PC-9 (cell line): ENCODE measurements at regions not wholly inside any gene's neighbourhood (a gene's known extent, or its start where the extent isn't known, plus 50 kb on each side); places are given as distances from the start of the nearest gene placed in this dataset.
"Not testable (repeated sequence)": the region's sequence is repeated elsewhere in the genome, so short reads cannot be mapped to it uniquely, and the experiment has no call there.

Source experiments
- BruUV-seq: library from RNA; stranded (reverse); fragments of 400-500 nt; replicated peaks from 2 replicates; lab custom pipeline; 2021; lab: Mats Ljungman, UMichigan
- CTCF ChIA-PET: fragments of 300-600 bp; sonication (Branson Sonifier 250); formaldehyde crosslinking; loops from one replicate; lab custom pipeline; 2022; ENCODE audit warnings: antibody characterized with exemption; lab: Charles Lee
- POLR2A ChIA-PET: fragments of 300-600 bp; sonication (Branson Sonifier 250); formaldehyde crosslinking; loops from one replicate; lab custom pipeline; 2022; ENCODE audit warnings: antibody characterized with exemption; ENCODE audit not compliant: unreplicated experiment; lab: Charles Lee
- DNase-seq, 2 experiments: peaks; one replicate each; pipeline versions ENCODE4 v3.0.0 to v3.0.0-alpha.2; 2015 to 2022; ENCODE audit warnings: mixed read lengths in 1 of 2
- H2AFZ ChIP-seq: fragments of 200-600 bp; sonication (generic); 2 replicates; pipeline ENCODE4 v1.8.1; 2017; ENCODE audit warnings: antibody characterized with exemption
- H3F3A ChIP-seq: fragments of 200-600 bp; sonication (generic); 2 replicates; pipeline ENCODE4 v1.8.1; 2017; ENCODE audit warnings: antibody characterized with exemption, mild to moderate bottlenecking, low read depth; ENCODE audit not compliant: insufficient read depth
- H3K27ac ChIP-seq: fragments of 200-600 bp; sonication (generic); 2 replicates; pipeline ENCODE4 v1.6.1; 2016; ENCODE audit warnings: mixed run types
- H3K27me3 ChIP-seq: fragments of 200-600 bp; sonication (generic); 2 replicates; pipeline ENCODE4 v1.6.1; 2016; ENCODE audit warnings: low read depth, mixed run types; ENCODE audit not compliant: insufficient read depth
- H3K36me3 ChIP-seq: fragments of 200-600 bp; sonication (generic); 2 replicates; pipeline ENCODE4 v1.6.1; 2016; ENCODE audit warnings: low read depth, mixed run types
- H3K4me1 ChIP-seq: fragments of 200-600 bp; sonication (generic); replicated peaks from 2 replicates; pipeline ENCODE4 v1.6.1; 2016; ENCODE audit warnings: mixed run types; ENCODE audit not compliant: insufficient read depth
- H3K4me2 ChIP-seq: fragments of 200-600 bp; sonication (generic); 2 replicates; pipeline ENCODE4 v1.6.1; 2017; ENCODE audit warnings: mixed run types
- H3K4me3 ChIP-seq: fragments of 200-600 bp; sonication (generic); 2 replicates; pipeline ENCODE4 v1.6.1; 2016; ENCODE audit warnings: mixed run types
- H3K79me2 ChIP-seq: fragments of 200-600 bp; sonication (generic); 2 replicates; pipeline ENCODE4 v1.6.1; 2017; ENCODE audit warnings: low read depth, mixed run types
- H3K9me2 ChIP-seq: fragments of 200-600 bp; sonication (generic); 2 replicates; pipeline ENCODE4 v1.8.1; 2017; ENCODE audit warnings: mild to moderate bottlenecking; ENCODE audit not compliant: insufficient read depth
- H3K9me3 ChIP-seq: fragments of 200-600 bp; sonication (generic); 2 replicates; pipeline ENCODE4 v1.8.1; 2016; ENCODE audit warnings: low read depth; ENCODE audit not compliant: insufficient read depth
- H4K20me1 ChIP-seq: fragments of 200-600 bp; sonication (generic); 2 replicates; pipeline ENCODE4 v1.8.1; 2017; ENCODE audit not compliant: insufficient read depth
- CTCF ChIP-seq: fragments of 200-600 bp; sonication (generic); conservative IDR thresholded peaks from 2 replicates; pipeline ENCODE4 v1.6.1; 2017; ENCODE audit warnings: mixed run types, antibody characterized with exemption, mild to moderate bottlenecking, moderate library complexity
- EZH2 ChIP-seq: fragments of 200-600 bp; sonication (generic); IDR thresholded peaks from 2 replicates; pipeline ENCODE4 v1.8.0; 2017; ENCODE audit warnings: antibody characterized with exemption, low read depth
- intact Hi-C: fragments of 100-400 bp; cut with micrococcal nuclease; formaldehyde crosslinking; loops from one replicate; pipeline ENCODE4 v1.10.0; 2022; ENCODE audit not compliant: unreplicated experiment

DNA sequence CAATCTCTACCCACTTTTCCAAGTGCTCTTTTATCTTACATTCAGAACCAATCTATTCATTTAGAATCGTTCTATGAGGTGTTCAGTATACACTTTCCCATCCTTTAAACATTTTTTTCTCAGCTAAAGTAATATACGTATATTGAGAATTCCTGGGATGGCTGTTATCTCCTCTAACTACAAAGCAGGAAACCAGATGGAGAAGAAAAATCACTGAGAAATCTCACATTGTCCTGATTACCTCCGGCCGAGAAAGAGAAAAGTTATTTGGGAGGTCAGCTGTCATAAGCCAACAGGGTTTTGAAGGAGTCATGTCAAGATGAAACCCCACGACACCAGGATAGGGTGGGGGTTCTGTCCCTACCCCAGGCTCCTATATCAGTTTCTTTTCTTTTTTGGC is 99.2 kb upstream of the KDM7A start:
- no peak for DNase-seq
- Histone ChIP-seq H3K79me2 (no peaks in the 10 kb centered on the region), H3K4me3 (no peak overlapping the region), H3F3A (no peaks in the 10 kb centered on the region), H4K20me1 (no peaks in the 10 kb centered on the region), H3K9me2 (no peaks in the 10 kb centered on the region), H2AFZ (no peak overlapping the region), H3K4me2 (no peak overlapping the region), H3K9me3 (no peaks in the 10 kb centered on the region), H3K27ac (no peak overlapping the region), H3K36me3 (no peaks in the 10 kb centered on the region), H3K27me3 (peaks cover 7% of the 10 kb centered on the region; the same call in 1 of the 2 replicates), H3K4me1 (no peaks in the 10 kb centered on the region)
- ChIA-PET POLR2A (no interaction called here), CTCF (no interaction called here)
- no peak for TF ChIP-seq EZH2
- no peak for TF ChIP-seq CTCF
- no TSS peak for BruUV-seq
- intact Hi-C loops = no loop called here

GRCh38 chr7:140275069-140275965 is 98.5 kb upstream of the KDM7A start:
- H3K27me3 ChIP-seq = 0 out of 2 replicates have a peak, but pooled peaks cover 4% of the 10 kb centered on the region
- BruUV-seq = no TSS peak

GRCh38 chr7:140273417-140273816 is 96.6 kb upstream of the KDM7A start:
- intact Hi-C loops = no loop called here
- Histone ChIP-seq H3K4me1 (no peaks in the 10 kb centered on the region), H3K9me3 (no peaks in the 10 kb centered on the region), H3K36me3 (no peaks in the 10 kb centered on the region), H3K27ac (no peak overlapping the region), H3K4me2 (no peak overlapping the region), H2AFZ (no peak overlapping the region), H3K27me3 (no peaks in the 10 kb centered on the region), H4K20me1 (no peaks in the 10 kb centered on the region), H3F3A (no peaks in the 10 kb centered on the region), H3K9me2 (no peaks in the 10 kb centered on the region), H3K4me3 (no peak overlapping the region), H3K79me2 (no peaks in the 10 kb centered on the region)
- TF ChIP-seq CTCF = no peak
- no peak for TF ChIP-seq EZH2
- CTCF ChIA-PET = no interaction called here
- no peak for DNase-seq
- BruUV-seq = no TSS peak
- POLR2A ChIA-PET = no interaction called here

More at GRCh38 chr7:140275069-140275965, 98.5 kb upstream of the KDM7A start:
- Histone ChIP-seq H3K9me2 (no peaks in the 10 kb centered on the region), H3F3A (no peaks in the 10 kb centered on the region), H4K20me1 (no peaks in the 10 kb centered on the region), H3K79me2 (no peaks in the 10 kb centered on the region), H3K36me3 (no peaks in the 10 kb centered on the region), H3K4me3 (no peak overlapping the region), H3K9me3 (no peaks in the 10 kb centered on the region), H2AFZ (no peak overlapping the region), H3K27ac (no peak overlapping the region), H3K4me1 (no peaks in the 10 kb centered on the region), H3K4me2 (no peak overlapping the region)
- DNase-seq = no peak
- TF ChIP-seq CTCF = no peak
- no peak for TF ChIP-seq EZH2
- ChIA-PET CTCF (interaction anchor here (0.5 to 0.6 kb wide), 3 partner anchors 13 to 515 kb away, joined by 3 to 12 read pairs (median 3); no protein-coding TSS in a partner anchor), POLR2A (no interaction called here)
- intact Hi-C loops = no loop called here

- H4K20me1 ChIP-seq, H3F3A ChIP-seq, H2AFZ ChIP-seq, H3K4me1 ChIP-seq, DNase-seq, H3K4me3 ChIP-seq, POLR2A ChIA-PET, H3K36me3 ChIP-seq, H3K9me2 ChIP-seq, BruUV-seq, intact Hi-C loops, H3K27ac ChIP-seq, H3K9me3 ChIP-seq, H3K27me3 ChIP-seq, H3K4me2 ChIP-seq, H3K79me2 ChIP-seq: not testable (repeated sequence)
- CTCF ChIA-PET = interaction anchor here (0.6 kb wide), 1 partner anchor 33 kb away, joined by 3 read pairs; no protein-coding TSS in a partner anchor
Observed at GRCh38 chr7:140271643-140271968, 94.8 kb upstream of the KDM7A start.
